IPS DF 4.7 (cell line): ENCODE measurements at regions not wholly inside any gene's neighbourhood (a gene's known extent, or its start where the extent isn't known, plus 50 kb on each side); places are given as distances from the start of the nearest gene placed in this dataset.
A peak's percentile ranks its signal among the peaks of the same experiment; 100 is the strongest.

Source experiments
- DNase-seq: peaks from one replicate; pipeline ENCODE4 v3.0.0-alpha.2; 2013; ENCODE audit warnings: low spot score; ENCODE audit errors: extremely low read depth

GRCh38 chr9:16128003-16128402 lies 575.2 kb downstream of the CCDC171 start:
- DNase-seq, result no peak

GRCh38 chr9:16131264-16131663 lies 578.4 kb downstream of the CCDC171 start:
- no peak for DNase-seq

GRCh38 chr9:16132513-16132912 lies 579.7 kb downstream of the CCDC171 start:
- DNase-seq, result no peak

- no peak for DNase-seq
These were observed 580.2 kb downstream of the CCDC171 start for GRCh38 chr9:16133032-16133431.

- DNase-seq, result peak; percentile 72
These were observed 580.8 kb downstream of the CCDC171 start for GRCh38 chr9:16133556-16134227.

GRCh38 chr9:16134351-16134750 lies 581.5 kb downstream of the CCDC171 start:
- DNase-seq, result no peak

- DNase-seq, result no peak
These were observed 583.1 kb downstream of the CCDC171 start for GRCh38 chr9:16135968-16136367.

- no peak for DNase-seq
These were observed 583.6 kb downstream of the CCDC171 start for GRCh38 chr9:16136451-16136850.

GRCh38 chr9:16136961-16137360 lies 584.1 kb downstream of the CCDC171 start:
- DNase-seq, result no peak

- DNase-seq, result no peak
These were observed 586.0 kb downstream of the CCDC171 start for GRCh38 chr9:16138561-16139491.

GRCh38 chr9:16139774-16140173 lies 586.9 kb downstream of the CCDC171 start:
- DNase-seq, result no peak

GRCh38 chr9:16143310-16143709 lies 590.5 kb downstream of the CCDC171 start:
- no peak for DNase-seq

- DNase-seq, result no peak
These were observed 591.4 kb downstream of the CCDC171 start for GRCh38 chr9:16143947-16144890.

- DNase-seq, result no peak
These were observed 592.5 kb downstream of the CCDC171 start for GRCh38 chr9:16145196-16145950.

- DNase-seq, result no peak
These were observed 594.9 kb downstream of the CCDC171 start for GRCh38 chr9:16147726-16148125.

GRCh38 chr9:16150501-16150900 lies 597.7 kb downstream of the CCDC171 start:
- DNase-seq, result no peak

- DNase-seq, result no peak
These were observed 598.3 kb downstream of the CCDC171 start for GRCh38 chr9:16150938-16151650.

- DNase-seq, result no peak
These were observed 599.6 kb downstream of the CCDC171 start for GRCh38 chr9:16152276-16153101.

- DNase-seq, result no peak
These were observed 600.4 kb downstream of the CCDC171 start for GRCh38 chr9:16153221-16153620.
